ENCODE measurements at regions not wholly inside any gene's neighbourhood (a gene's known extent, or its start where the extent isn't known, plus 50 kb on each side); places are given as distances from the start of the nearest gene placed in this dataset.

DNA sequence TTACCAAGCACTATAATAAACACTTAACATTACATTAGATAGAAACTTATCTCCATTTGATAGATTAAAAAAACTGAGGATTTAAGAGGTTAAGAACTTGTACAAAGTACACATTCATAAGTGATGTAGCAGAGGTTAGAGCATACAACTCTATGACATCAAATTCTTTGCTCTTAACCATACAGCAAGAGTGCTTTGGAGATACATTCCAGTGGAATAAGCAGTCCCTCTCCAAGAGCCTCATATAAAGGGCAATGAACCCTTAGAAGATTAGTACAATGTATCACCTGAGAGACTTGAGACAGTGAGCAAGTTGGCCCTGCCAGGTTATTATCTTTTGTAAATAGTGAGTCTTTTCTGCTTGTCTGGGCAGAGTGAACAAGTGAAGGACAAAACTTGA, 600.4 kb upstream of the CT83 start:
- TF ChIP-seq, protein P1, sequence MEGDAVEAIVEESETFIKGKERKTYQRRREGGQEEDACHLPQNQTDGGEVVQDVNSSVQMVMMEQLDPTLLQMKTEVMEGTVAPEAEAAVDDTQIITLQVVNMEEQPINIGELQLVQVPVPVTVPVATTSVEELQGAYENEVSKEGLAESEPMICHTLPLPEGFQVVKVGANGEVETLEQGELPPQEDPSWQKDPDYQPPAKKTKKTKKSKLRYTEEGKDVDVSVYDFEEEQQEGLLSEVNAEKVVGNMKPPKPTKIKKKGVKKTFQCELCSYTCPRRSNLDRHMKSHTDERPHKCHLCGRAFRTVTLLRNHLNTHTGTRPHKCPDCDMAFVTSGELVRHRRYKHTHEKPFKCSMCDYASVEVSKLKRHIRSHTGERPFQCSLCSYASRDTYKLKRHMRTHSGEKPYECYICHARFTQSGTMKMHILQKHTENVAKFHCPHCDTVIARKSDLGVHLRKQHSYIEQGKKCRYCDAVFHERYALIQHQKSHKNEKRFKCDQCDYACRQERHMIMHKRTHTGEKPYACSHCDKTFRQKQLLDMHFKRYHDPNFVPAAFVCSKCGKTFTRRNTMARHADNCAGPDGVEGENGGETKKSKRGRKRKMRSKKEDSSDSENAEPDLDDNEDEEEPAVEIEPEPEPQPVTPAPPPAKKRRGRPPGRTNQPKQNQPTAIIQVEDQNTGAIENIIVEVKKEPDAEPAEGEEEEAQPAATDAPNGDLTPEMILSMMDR (conservative IDR thresholded peaks at IDR 0.05; ENCODE audit: low read depth in 2 of 2): no peak
- TF ChIP-seq CREB1 (CRISPR knock-in tag; IDR thresholded peaks at IDR 0.05; ENCODE audit: low read depth): no peak
- TF ChIP-seq EZH2 (IDR thresholded peaks at IDR 0.05; ENCODE audit: low read depth, unreplicated experiment): no peak
- TF ChIP-seq EZH2phosphoT487 (IDR thresholded peaks at IDR 0.05; ENCODE audit: unreplicated experiment): no peak
